ENCODE measurements at regions not wholly inside any gene's neighbourhood (a gene's known extent, or its start where the extent isn't known, plus 50 kb on each side); places are given as distances from the start of the nearest gene placed in this dataset.

DNA sequence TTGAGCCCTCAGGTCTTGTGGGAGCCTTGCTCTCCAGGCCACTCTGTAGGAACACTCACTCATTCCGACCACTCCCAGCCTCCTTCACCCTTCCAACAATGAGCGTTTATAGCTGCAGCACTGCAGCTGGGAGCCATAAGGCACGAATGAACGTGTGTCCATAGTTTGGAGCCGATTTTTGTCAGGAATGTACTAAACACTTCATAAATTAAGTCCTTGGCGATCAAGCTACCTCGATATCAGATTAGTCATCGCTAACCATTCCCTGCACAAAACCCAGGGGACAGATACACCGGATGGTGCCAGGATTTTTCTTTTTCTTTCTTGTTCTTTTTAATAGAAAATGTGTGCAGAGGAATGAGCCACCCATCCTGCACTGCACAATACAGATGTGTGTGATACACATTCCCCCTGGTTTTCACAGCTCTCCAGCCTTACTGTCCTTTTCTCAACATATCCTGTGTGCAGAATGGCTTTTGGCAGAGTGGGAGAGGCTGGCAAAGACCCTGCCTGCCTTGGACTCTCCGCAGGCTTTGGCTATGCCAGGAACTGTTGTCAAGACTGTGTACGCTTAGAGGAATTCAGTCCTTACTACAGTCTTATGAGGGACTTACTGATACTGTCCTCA lies 68.4 kb upstream of the ELAC2 start:
- DNase-seq (ENCODE audit: low read depth in 2 of 2): no peak

DNA sequence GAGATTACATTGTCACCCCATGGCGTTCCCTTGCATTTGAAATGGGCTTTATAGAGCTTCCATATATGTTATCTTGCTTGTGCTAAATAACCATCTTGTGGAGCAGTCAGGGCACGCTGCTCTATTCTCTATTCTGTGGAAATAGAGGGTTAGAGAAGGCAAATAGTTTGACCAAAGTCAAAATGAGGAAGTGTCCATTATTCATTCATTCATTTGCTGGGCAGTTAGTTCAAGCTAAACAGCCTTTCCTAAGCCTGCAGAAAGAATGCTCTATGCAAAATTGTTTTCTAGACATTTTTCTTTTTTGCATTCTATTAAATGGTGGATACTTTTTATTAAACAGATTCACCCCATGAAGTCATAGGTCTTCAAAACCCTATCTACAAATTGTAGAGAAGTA lies 67.8 kb upstream of the ELAC2 start:
- DNase-seq (ENCODE audit: low read depth in 2 of 2): no peak

DNA sequence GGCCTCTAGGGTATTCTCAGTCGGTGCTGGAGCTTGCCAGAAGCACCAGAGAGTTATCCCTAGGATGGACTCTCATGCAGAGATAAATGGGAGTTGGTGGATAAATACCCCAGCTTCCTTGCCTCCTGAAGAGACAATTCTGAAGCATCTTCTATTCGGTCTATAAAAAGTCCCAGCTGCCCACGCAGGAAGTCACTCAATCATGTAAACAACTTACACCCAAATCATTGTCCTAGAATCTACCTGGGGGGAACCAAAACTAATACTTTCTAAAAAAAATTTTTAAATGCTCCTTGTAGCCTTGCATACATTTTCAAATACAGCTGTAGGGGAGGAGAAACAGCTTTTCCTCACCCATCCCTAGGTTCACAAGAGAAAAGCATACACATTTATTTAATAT lies 66.6 kb upstream of the ELAC2 start:
- DNase-seq (ENCODE audit: low read depth in 2 of 2): no peak

DNA sequence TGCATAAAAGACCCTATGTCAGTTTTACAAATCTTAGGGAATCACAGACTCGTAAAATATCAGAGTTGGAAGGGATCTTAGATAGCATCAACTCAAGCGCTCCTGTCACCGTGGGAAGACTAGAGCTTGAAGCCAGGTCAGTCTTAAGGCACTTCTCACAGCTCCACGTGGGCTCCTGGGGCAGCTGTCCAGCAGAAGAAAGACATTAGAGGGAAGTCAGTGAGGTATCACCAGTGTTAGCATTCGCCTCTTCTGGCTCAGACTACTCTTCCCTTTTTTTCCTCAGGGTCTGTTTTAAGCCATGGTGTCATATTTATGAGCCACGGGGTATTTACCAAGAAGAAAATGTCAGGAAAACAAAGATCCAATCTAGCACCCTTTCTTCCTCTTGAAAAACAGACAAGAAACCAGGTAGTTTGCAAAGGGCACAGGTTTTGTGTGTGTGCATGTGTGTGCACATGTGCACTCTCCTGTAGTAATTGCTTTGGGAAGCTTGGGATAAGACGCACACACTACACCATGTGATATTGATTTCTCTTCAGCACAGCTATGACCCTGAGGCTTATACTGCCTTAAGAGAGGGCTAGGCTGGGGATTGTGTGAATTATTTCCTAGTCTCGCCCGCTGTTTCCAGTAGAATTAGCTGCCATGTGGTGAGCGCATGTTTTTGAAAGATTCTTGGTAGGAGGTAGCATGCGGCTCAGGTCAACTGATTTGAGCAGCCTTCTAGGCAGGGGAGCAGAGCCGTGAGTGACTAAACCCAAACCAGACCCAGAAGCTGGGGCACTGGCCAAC lies 61.0 kb upstream of the ELAC2 start:
- no peak for DNase-seq (ENCODE audit: low read depth in 2 of 2)

DNA sequence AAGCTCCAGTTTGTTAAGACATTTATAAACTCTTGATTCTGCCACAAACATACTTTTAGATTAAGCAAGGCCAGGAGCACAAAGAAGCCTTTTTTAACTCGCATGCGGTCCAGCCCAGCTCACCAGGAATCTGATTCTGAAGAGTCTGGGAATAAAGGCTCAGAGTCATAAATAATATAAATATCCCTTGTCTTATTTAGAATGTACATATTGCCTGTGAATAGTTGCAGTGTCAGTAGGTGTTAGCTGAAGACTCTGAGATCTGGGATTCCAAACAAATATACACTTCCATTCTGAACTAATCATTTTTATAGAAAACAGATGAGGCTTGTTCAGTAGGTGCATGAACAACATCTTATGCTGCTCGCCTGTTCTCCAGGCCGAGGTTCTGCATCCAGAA lies 59.1 kb upstream of the ELAC2 start:
- DNase-seq (ENCODE audit: low read depth in 2 of 2): no peak

DNA sequence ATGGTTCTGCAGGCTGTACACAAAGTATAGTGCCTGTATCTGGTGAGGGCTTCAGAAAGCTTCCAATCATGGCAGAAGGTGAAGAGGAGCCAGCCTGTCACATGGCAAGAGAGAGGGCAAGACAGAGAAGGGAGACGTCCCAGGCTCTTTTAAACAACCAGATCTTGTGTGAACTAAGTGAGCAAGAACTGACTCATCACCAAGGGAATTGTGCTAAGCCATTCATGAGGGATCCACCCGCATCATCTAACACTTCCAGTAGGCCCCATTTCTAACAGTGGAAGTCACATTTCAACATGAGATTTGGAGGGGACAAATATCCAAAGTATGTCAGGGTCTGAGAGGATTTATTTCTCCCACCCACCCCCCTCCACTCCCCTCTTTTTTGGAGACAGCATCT lies 56.2 kb upstream of the ELAC2 start:
- DNase-seq (ENCODE audit: low read depth in 2 of 2): no peak

DNA sequence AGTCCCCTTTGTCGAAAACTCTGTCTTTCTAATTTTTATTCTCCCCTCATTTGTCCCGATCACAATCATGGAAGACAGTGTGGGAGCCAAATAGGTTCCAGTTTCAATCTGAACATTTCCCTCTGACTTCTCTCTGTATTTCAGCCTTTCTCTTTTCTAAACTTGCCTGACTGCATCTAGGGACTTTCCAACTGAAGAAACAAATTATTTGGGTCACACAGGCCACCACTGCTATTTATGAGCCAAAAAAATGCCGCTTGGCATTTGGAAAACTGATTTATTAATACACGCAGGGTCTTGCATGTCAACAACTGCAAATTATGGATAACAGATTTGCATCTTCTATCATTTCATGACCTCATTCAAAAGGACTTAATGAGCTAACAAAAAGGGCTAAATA lies 55.2 kb upstream of the ELAC2 start:
- no peak for DNase-seq (ENCODE audit: low read depth in 2 of 2)

DNA sequence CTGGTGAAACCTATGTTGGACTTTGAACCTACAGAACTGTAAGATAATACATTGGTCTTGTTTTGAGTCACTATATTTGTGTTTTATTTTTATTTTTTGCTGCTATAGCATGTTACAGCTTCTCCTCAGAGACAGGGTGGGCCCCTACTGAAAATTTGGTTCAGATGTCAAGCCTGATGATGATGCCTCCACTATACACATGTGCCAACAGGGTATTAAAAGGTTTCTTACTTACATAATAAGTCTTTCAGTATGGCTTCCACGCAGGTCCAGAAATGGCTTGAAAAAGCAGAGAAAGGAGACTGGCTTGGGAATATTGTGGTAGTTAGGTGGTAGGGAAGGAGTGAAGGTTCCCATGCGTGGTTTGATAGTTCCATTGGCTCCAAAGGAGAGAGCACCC lies 52.9 kb upstream of the ELAC2 start:
- no peak for DNase-seq (ENCODE audit: low read depth in 2 of 2)

DNA sequence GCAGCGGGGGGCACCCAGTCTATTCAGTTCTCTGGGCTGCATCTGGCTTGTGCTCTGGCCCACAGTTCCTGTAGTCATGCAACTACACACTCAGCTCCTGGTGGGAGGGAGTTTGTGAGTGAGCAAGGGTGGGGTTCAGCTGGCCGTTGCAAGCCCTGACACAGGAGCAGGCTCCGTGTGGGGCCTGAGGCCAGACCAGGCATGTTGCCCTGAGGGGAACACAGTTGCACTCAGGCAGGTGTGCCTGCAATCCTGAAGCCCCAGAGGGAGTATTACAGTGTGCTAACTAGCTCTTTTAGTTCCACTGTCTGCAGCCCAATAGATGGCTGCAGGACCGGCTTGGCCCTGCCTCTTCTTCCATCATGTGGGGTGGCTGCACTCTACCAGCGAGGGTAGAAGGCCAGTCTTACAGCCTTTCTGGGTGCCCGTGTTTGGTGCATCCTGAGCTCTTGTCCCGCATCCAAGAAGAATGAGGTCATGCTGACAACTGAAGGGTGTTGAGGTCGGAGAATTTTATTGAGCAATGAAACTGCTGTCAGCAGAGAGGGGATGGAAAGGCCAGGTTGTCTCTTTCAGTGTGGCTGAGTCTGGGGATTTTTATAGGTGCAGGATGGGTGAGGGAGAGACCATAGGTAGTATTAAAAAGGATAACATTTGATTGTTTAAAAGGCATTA lies 49.9 kb upstream of the ELAC2 start:
- no peak for DNase-seq (ENCODE audit: low read depth in 2 of 2)
